HCT116 (cell line): ENCODE measurements at regions not wholly inside any gene's neighbourhood (a gene's known extent, or its start where the extent isn't known, plus 50 kb on each side); places are given as distances from the start of the nearest gene placed in this dataset.

Experiments
- ATAC-seq: fragments of 200-7000 bp; cut with Tn5 transposase; 2 replicates; pipeline ENCODE4 v1.9.1; 2020; ENCODE audit warnings: mild to moderate bottlenecking, moderate library complexity
- BruUV-seq: library from RNA; stranded (reverse); fragments of 400-500 nt; replicated peaks from 2 replicates; lab custom pipeline; 2021; lab: Mats Ljungman, UMichigan
- CTCF ChIA-PET: fragments of 300-600 bp; sonication (Branson Sonifier 250); formaldehyde crosslinking; loops from one replicate; lab custom pipeline; 2021; ENCODE audit warnings: antibody characterized with exemption; lab: Charles Lee
- POLR2A ChIA-PET: fragments of 300-600, 350-600 bp; sonication (Branson Sonifier 250); formaldehyde crosslinking; loops from one replicate; lab custom pipeline; 2021; ENCODE audit warnings: antibody characterized with exemption; lab: Charles Lee
- RAD21 ChIA-PET, 2 experiments: fragments of 300-600 bp; sonication (Branson Sonifier 250); formaldehyde crosslinking; loops; one replicate each; lab custom pipeline; 2023; ENCODE audit warnings: low total read pairs in 2 of 2; ENCODE audit not compliant: uncharacterized antibody in 2 of 2, unreplicated experiment in 2 of 2, low non-redundant PET in 1 of 2; lab: Charles Lee
- DNase-seq: peaks from one replicate; pipeline ENCODE4 v3.0.0-alpha.2; 2010; ENCODE audit warnings: low read depth, low spot score
- H2AFZ ChIP-seq: fragments of 200-600 bp; shearing (Covaris generic), sonication (generic); 2 replicates; pipeline ENCODE4 v1.6.1; 2017; ENCODE audit warnings: low read depth, mixed run types, mixed read lengths, antibody characterized with exemption, low read length; ENCODE audit not compliant: poor library complexity, severe bottlenecking
- H3K27ac ChIP-seq: 2 replicates; pipeline ENCODE4 v1.5.1; 2012; ENCODE audit warnings: low read depth, low read length
- H3K27me3 ChIP-seq: fragments of 200-600 bp; sonication (generic); 2 replicates; pipeline ENCODE4 v1.6.1; 2016; ENCODE audit warnings: mixed run types, low read length, mixed read lengths; ENCODE audit not compliant: insufficient read depth
- H3K36me3 ChIP-seq, 2 experiments: fragments of 200-500 bp in 1 of 2; fragments of 200-600 bp in 1 of 2; sonication (Bioruptor generic) in 1 of 2; sonication (generic) in 1 of 2; 2 replicates each; pipeline versions ENCODE4 v1.5.1 to v1.6.1; 2014 to 2016; ENCODE audit warnings: low read length in 2 of 2, inconsistent platforms in 1 of 2, mixed read lengths in 1 of 2, mixed run types in 1 of 2; ENCODE audit not compliant: insufficient read depth in 2 of 2, control insufficient read depth in 1 of 2
- H3K4me1 ChIP-seq, 2 experiments: fragments of 200-600 bp in 1 of 2; sonication (generic) in 1 of 2; 2 replicates each; pipeline versions ENCODE4 v1.5.1 to v1.6.1; 2012 to 2017; ENCODE audit warnings: low read length in 2 of 2, inconsistent platforms in 1 of 2, mild to moderate bottlenecking in 1 of 2, mixed read lengths in 1 of 2, mixed run types in 1 of 2, moderate library complexity in 1 of 2; ENCODE audit not compliant: insufficient read depth in 2 of 2, control insufficient read depth in 1 of 2
- H3K4me2 ChIP-seq: fragments of 200-600 bp; sonication (generic); 2 replicates; pipeline ENCODE4 v1.6.1; 2017; ENCODE audit warnings: mixed run types, low read length, mixed read lengths
- H3K4me3 ChIP-seq, 2 experiments: fragments of 200-600 bp in 1 of 2; sonication (generic) in 1 of 2; replicated peaks in 1 of 2; 2 replicates each; pipeline ENCODE4 v1.5.1; 2011 to 2016; ENCODE audit warnings: low read length in 2 of 2, control low read depth in 1 of 2, low read depth in 1 of 2, mild to moderate bottlenecking in 1 of 2, mixed read lengths in 1 of 2, mixed run types in 1 of 2
- H3K79me2 ChIP-seq: fragments of 200-600 bp; sonication (generic); 2 replicates; pipeline ENCODE4 v1.6.1; 2017; ENCODE audit warnings: mild to moderate bottlenecking, mixed run types, low read length, moderate library complexity, mixed read lengths; ENCODE audit not compliant: insufficient read depth
- H3K9ac ChIP-seq: fragments of 200-600 bp; sonication (generic); 2 replicates; pipeline ENCODE4 v1.6.1; 2016; ENCODE audit warnings: low read length, mixed read lengths
- H3K9me2 ChIP-seq: fragments of 200-600 bp; sonication (generic), shearing (Covaris generic); 2 replicates; pipeline ENCODE4 v1.6.1; 2017; ENCODE audit warnings: mixed run types, mild to moderate bottlenecking, moderate library complexity; ENCODE audit not compliant: insufficient read depth
- H3K9me3 ChIP-seq, 2 experiments: fragments of 200-500 bp in 1 of 2; fragments of 200-600 bp in 1 of 2; sonication (Bioruptor generic) in 1 of 2; sonication (generic) in 1 of 2; 2 replicates each; pipeline ENCODE4 v1.6.1; 2014 to 2017; ENCODE audit warnings: low read length in 2 of 2, mixed read lengths in 2 of 2, inconsistent platforms in 1 of 2, low read depth in 1 of 2, mild to moderate bottlenecking in 1 of 2, mixed run types in 1 of 2, moderate library complexity in 1 of 2; ENCODE audit not compliant: control insufficient read depth in 1 of 2, insufficient read depth in 1 of 2
- H4K20me1 ChIP-seq: fragments of 200-600 bp; sonication (generic), shearing (Covaris generic); 2 replicates; pipeline ENCODE4 v1.6.1; 2017; ENCODE audit warnings: mixed run types, mild to moderate bottlenecking, moderate library complexity; ENCODE audit not compliant: insufficient read depth
- CEBPB ChIP-seq: IDR thresholded peaks from 2 replicates; pipeline ENCODE4 v1.6.1; 2012; ENCODE audit warnings: low read depth
- CTCF ChIP-seq, 3 experiments: fragments of 200-600 bp in 1 of 3; sonication (generic) in 1 of 3; IDR thresholded peaks in 2 of 3; conservative IDR thresholded peaks in 1 of 3; 2 replicates each; pipeline ENCODE4 v1.5.1; 2012 to 2017; ENCODE audit warnings: low read depth in 2 of 3, low read length in 2 of 3, antibody characterized with exemption in 1 of 3, borderline replicate concordance in 1 of 3, control low read depth in 1 of 3, mild to moderate bottlenecking in 1 of 3, mixed read lengths in 1 of 3, mixed run types in 1 of 3, moderate library complexity in 1 of 3; ENCODE audit not compliant: insufficient read depth in 1 of 3
- EGR1 ChIP-seq: IDR thresholded peaks from 2 replicates; pipeline ENCODE4 v1.6.1; 2012; ENCODE audit warnings: low read depth
- ELF1 ChIP-seq: IDR thresholded peaks from 2 replicates; pipeline ENCODE4 v1.6.1; 2012; ENCODE audit warnings: low read depth, borderline replicate concordance
- EZH2 ChIP-seq: fragments of 200-600 bp; sonication (generic); IDR thresholded peaks from 2 replicates; pipeline ENCODE4 v1.6.1; 2017; ENCODE audit warnings: antibody characterized with exemption, mixed run types
- POLR2A ChIP-seq: IDR thresholded peaks from 2 replicates; pipeline ENCODE4 v1.7.0; 2011; ENCODE audit warnings: borderline replicate concordance; ENCODE audit not compliant: insufficient read depth, insufficient read length; ENCODE audit errors: extremely low read depth
- POLR2AphosphoS5 ChIP-seq: IDR thresholded peaks from 2 replicates; pipeline ENCODE4 v1.6.1; 2011; ENCODE audit warnings: mild to moderate bottlenecking, low read depth, low read length, moderate library complexity
- SIN3A ChIP-seq: IDR thresholded peaks from 2 replicates; pipeline ENCODE4 v1.6.1; 2012; ENCODE audit warnings: low read depth
- SP1 ChIP-seq: IDR thresholded peaks from 2 replicates; pipeline ENCODE4 v1.6.1; 2012; ENCODE audit warnings: low read depth
- SRF ChIP-seq: IDR thresholded peaks from 2 replicates; pipeline ENCODE4 v1.6.1; 2012; ENCODE audit warnings: low read depth
- YY1 ChIP-seq: IDR thresholded peaks from 2 replicates; pipeline ENCODE4 v1.6.1; 2011; ENCODE audit warnings: low read length, low read depth, moderate library complexity, mild to moderate bottlenecking; ENCODE audit not compliant: insufficient replicate concordance; ENCODE audit errors: extremely low read depth
- ZNF274 ChIP-seq: fragments of 200-500 bp; sonication (Bioruptor generic); IDR thresholded peaks from 2 replicates; pipeline ENCODE4 v1.6.1; 2014; ENCODE audit warnings: mild to moderate bottlenecking, low read depth, low read length, inconsistent platforms
- intact Hi-C: fragments of 100-400 bp; cut with micrococcal nuclease; formaldehyde crosslinking; loops from 2 replicates; pipeline ENCODE4 v1.10.0; 2022
- TF ChIP-seq, protein P1 (sequence below): IDR thresholded peaks from 2 replicates; pipeline ENCODE4 v1.6.1; 2012

DNA sequence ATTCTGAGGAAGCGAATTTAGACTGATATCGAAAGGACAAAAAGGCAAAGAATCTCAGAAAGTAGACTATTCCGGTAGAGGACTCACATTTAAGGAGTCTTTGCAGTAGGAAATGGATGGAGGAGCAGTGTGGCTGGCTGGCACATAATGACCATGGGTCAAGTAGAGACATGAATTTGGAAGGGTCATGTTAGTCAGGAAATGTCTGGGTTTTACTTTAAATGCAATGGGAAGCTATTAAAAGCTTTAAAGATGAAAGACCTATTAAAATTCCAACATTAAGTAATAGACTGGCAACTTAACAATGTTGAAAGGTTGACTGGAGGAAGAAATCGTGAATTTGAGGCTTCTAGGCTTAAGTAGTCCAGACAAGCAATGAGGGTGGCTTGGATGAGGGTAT, 90.0 kb upstream of the SEMA3C start:
- Histone ChIP-seq H3K4me1 (peaks cover 9 to 12% of the 10 kb centered on the region in 2 experiments; a peak in 3 of 4 replicates), H4K20me1 (no peaks in the 10 kb centered on the region), H3K4me2 (no peak overlapping the region), H2AFZ (peak overlapping the region; percentile 4), H3K9me3 (no peaks in the 10 kb centered on the region), H3K27ac (no peak overlapping the region), H3K9me2 (no peaks in the 10 kb centered on the region), H3K4me3 (no peak overlapping the region), H3K9ac (no peak overlapping the region), H3K79me2 (no peaks in the 10 kb centered on the region), H3K36me3 (no peaks in the 10 kb centered on the region), H3K27me3 (no peaks in the 10 kb centered on the region)
- RAD21 ChIA-PET: no interaction called here
- CTCF ChIA-PET: no interaction called here
- TF ChIP-seq POLR2A (no peak), ELF1 (no peak), EZH2 (no peak), YY1 (no peak), EGR1 (no peak), SRF (no peak), CEBPB (no peak), ZNF274 (no peak), POLR2AphosphoS5 (no peak), CTCF (IDR thresholded peaks at IDR 0.05 in 2 of 3, conservative IDR thresholded peaks at IDR 0.05 in 1 of 3; ENCODE audit: borderline replicate concordance in 1 of 3, insufficient read depth in 1 of 3, low read depth in 2 of 3, low read length in 2 of 3) (no peak), SP1 (no peak), SIN3A (no peak)
- TF ChIP-seq, protein P1, sequence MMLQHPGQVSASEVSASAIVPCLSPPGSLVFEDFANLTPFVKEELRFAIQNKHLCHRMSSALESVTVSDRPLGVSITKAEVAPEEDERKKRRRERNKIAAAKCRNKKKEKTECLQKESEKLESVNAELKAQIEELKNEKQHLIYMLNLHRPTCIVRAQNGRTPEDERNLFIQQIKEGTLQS: no peak
- intact Hi-C loops: no loop called here
- BruUV-seq: no TSS peak
- ATAC-seq (no peak), DNase-seq (no peak)
- POLR2A ChIA-PET: no interaction called here
